ENCODE measurements at regions not wholly inside any gene's neighbourhood (a gene's known extent, or its start where the extent isn't known, plus 50 kb on each side); places are given as distances from the start of the nearest gene placed in this dataset.

GRCh38 chr4:29966386-29966785 lies 753.8 kb upstream of the PCDH7 start (continued):
- TF ChIP-seq HNF1A (IDR thresholded peaks at IDR 0.05; ENCODE audit: low read depth), result no peak
- TF ChIP-seq HNF1A (CRISPR knock-in tag; IDR thresholded peaks at IDR 0.05; ENCODE audit: borderline replicate concordance), result no peak
- no peak for TF ChIP-seq ZNF644 (CRISPR knock-in tag; IDR thresholded peaks at IDR 0.05; ENCODE audit: low read depth)
- no peak for TF ChIP-seq CEBPZ (IDR thresholded peaks at IDR 0.05; ENCODE audit: low read length)

- no peak overlapping the region for H3K9ac ChIP-seq (ENCODE audit: insufficient read depth, low read depth, low read length)
- no TSS peak for BruUV-seq (replicated peaks)
- intact Hi-C loops (cut with micrococcal nuclease; ENCODE audit: unreplicated experiment), result no loop called here
- no peak overlapping the region for H3K4me2 ChIP-seq (ENCODE audit: low read depth, low read length)
- FAIRE-seq (no peak), DNase-seq (ENCODE audit: low spot score) (no peak), ATAC-seq (no peak)
- TF ChIP-seq THAP11 (CRISPR knock-in tag; IDR thresholded peaks at IDR 0.05), result no peak
- no peak for TF ChIP-seq TSC22D2 (CRISPR knock-in tag; IDR thresholded peaks at IDR 0.05; ENCODE audit: borderline replicate concordance)
- no peak for TF ChIP-seq ZNF256 (CRISPR knock-in tag; conservative IDR thresholded peaks at IDR 0.05)
- TF ChIP-seq ZNF557 (CRISPR knock-in tag; IDR thresholded peaks at IDR 0.05), result no peak
- TF ChIP-seq SCMH1 (CRISPR knock-in tag; IDR thresholded peaks at IDR 0.05; ENCODE audit: borderline replicate concordance), result no peak
- no peak for TF ChIP-seq ZNF337 (CRISPR knock-in tag; IDR thresholded peaks at IDR 0.05; ENCODE audit: borderline replicate concordance, low read depth)
- no peak for TF ChIP-seq ZKSCAN8 (CRISPR knock-in tag; IDR thresholded peaks at IDR 0.05; ENCODE audit: borderline replicate concordance)
- TF ChIP-seq AKAP8 (CRISPR knock-in tag; IDR thresholded peaks at IDR 0.05), result no peak
- H3K27ac ChIP-seq (ENCODE audit: extremely low read length, insufficient read depth, low read length), result no peak overlapping the region
- WGBS (ENCODE audit: low lambda C conversion rate), result 6% methylated on average over 2 of the region's 2 CpGs
- H4K20me1 ChIP-seq (ENCODE audit: insufficient read depth, low read length), result no peaks in the 10 kb centered on the region
- no peaks in the 10 kb centered on the region; a peak in 1 of 5 replicates for H3K27me3 ChIP-seq (ENCODE audit: control insufficient read depth in 1 of 2, insufficient read depth in 2 of 2, low read length in 2 of 2)
- no peaks in the 10 kb centered on the region for H3K79me2 ChIP-seq (ENCODE audit: insufficient read depth, low read length)
- in situ Hi-C loops (cut with HindIII; ENCODE audit: extremely low pct_ligation_motif_present, low pct_unique_long_range_greater_than_20kb), result no loop called here
- peaks cover 51% of the 10 kb centered on the region for H3K9me3 ChIP-seq (ENCODE audit: low read length)
- no peak overlapping the region for H3K4me3 ChIP-seq (replicated peaks in 1 of 3; ENCODE audit: insufficient read depth in 1 of 3, low read depth in 2 of 3, low read length in 3 of 3)
- no peak overlapping the region for H2AFZ ChIP-seq (ENCODE audit: low read length)
- CTCF ChIA-PET (ENCODE audit: low intra/inter-chr PET ratio, low total read pairs), result no interaction called here
- H3K36me3 ChIP-seq (replicated peaks in 1 of 2; ENCODE audit: control insufficient read depth in 1 of 2, insufficient read depth in 2 of 2, low read length in 2 of 2), result no peaks in the 10 kb centered on the region
- POLR2A ChIA-PET, result no interaction called here
- H3K4me1 ChIP-seq (ENCODE audit: insufficient read depth, low read length), result no peaks in the 10 kb centered on the region
Observed at GRCh38 chr4:29970626-29971025, 749.5 kb upstream of the PCDH7 start.
